ENCODE measurements at regions not wholly inside any gene's neighbourhood (a gene's known extent, or its start where the extent isn't known, plus 50 kb on each side); places are given as distances from the start of the nearest gene placed in this dataset.

- H3K56ac ChIP-seq (ENCODE audit: extremely low read depth, insufficient read depth, low read length): peak overlapping the region; percentile 66
- peak overlapping the region; percentile 81 for H2AK5ac ChIP-seq (ENCODE audit: low read depth, low read length)
- no peak for TF ChIP-seq POLR2A (IDR thresholded peaks at IDR 0.05; ENCODE audit: low read depth, low read length)
- TF ChIP-seq RCOR1 (IDR thresholded peaks at IDR 0.05; ENCODE audit: insufficient replicate concordance, low read length): no peak
- TF ChIP-seq MAZ (IDR thresholded peaks at IDR 0.05; ENCODE audit: borderline replicate concordance, low read depth, low read length): no peak
- no peak for TF ChIP-seq MAFK (IDR thresholded peaks at IDR 0.05; ENCODE audit: low read depth, low read length)
- no peak for TF ChIP-seq CTCF (conservative IDR thresholded peaks at IDR 0.05; ENCODE audit: low read depth, low read length)
- TF ChIP-seq CHD1 (IDR thresholded peaks at IDR 0.05; ENCODE audit: low read depth, low read length): no peak
- TF ChIP-seq RAD21 (IDR thresholded peaks at IDR 0.05; ENCODE audit: low read length): no peak
- no peak for TF ChIP-seq ELK1 (IDR thresholded peaks at IDR 0.05; ENCODE audit: borderline replicate concordance, low read depth, low read length)
- no peak for TF ChIP-seq CEBPB (IDR thresholded peaks at IDR 0.05; ENCODE audit: low read depth, low read length)
- no peak for TF ChIP-seq NFE2L2 (IDR thresholded peaks at IDR 0.05; ENCODE audit: low read depth, low read length)
- no peak for TF ChIP-seq RFX5 (IDR thresholded peaks at IDR 0.05; ENCODE audit: low read depth, low read length)
- no peak for TF ChIP-seq SMC3 (IDR thresholded peaks at IDR 0.05; ENCODE audit: low read depth, low read length)
- no peak for TF ChIP-seq USF2 (IDR thresholded peaks at IDR 0.05; ENCODE audit: low read depth, low read length)
- no peak for TF ChIP-seq FOS (IDR thresholded peaks at IDR 0.05; ENCODE audit: low read depth, low read length)
- no peak for TF ChIP-seq MXI1 (IDR thresholded peaks at IDR 0.05; ENCODE audit: borderline replicate concordance, low read depth, low read length)
- no peak for TF ChIP-seq BHLHE40 (IDR thresholded peaks at IDR 0.05; ENCODE audit: low read depth, low read length)
- no peak overlapping the region for H3K4me3 ChIP-seq (ENCODE audit: insufficient read depth, low read depth, low read length)
- no CpG with 5 or more reads among the region's 4 CpGs for WGBS, 2 experiments (ENCODE audit: extremely low coverage in 2 of 2, insufficient read length in 1 of 2)
- H3K23ac ChIP-seq (ENCODE audit: low read depth, low read length): peak overlapping the region; percentile 93
- H2AK9ac ChIP-seq (replicated peaks; ENCODE audit: low read depth, low read length, poor library complexity): no peak overlapping the region
- H3K9me3 ChIP-seq (ENCODE audit: control insufficient read depth, insufficient read depth, low read length): no peaks in the 10 kb centered on the region
- peak overlapping the region; percentile 63 for H2BK5ac ChIP-seq (ENCODE audit: low read depth, low read length, poor library complexity, severe bottlenecking)
- no peaks in the 10 kb centered on the region; a peak in 1 of 4 replicates for H3K79me1 ChIP-seq (ENCODE audit: low read depth in 1 of 2, low read length in 2 of 2)
- peak overlapping the region; percentile 97 for H4K91ac ChIP-seq (ENCODE audit: insufficient read depth, low read depth, low read length)
- H2AFZ ChIP-seq (replicated peaks; ENCODE audit: low read length, poor library complexity): no peak overlapping the region
- ChIA-PET CTCF (no interaction called here), POLR2A (ENCODE audit: unreplicated experiment) (no interaction called here)
- peak overlapping the region; percentile 95 for H3K18ac ChIP-seq (ENCODE audit: low read depth, low read length)
- peak overlapping the region; percentile 96 for H2BK20ac ChIP-seq (ENCODE audit: low read depth, low read length)
- H3K36me3 ChIP-seq (ENCODE audit: control insufficient read depth, insufficient read depth, low read length): no peaks in the 10 kb centered on the region
- H3K14ac ChIP-seq (replicated peaks; ENCODE audit: low read depth, low read length): peak overlapping the region; percentile 84
- H3K9ac ChIP-seq (ENCODE audit: low read depth, low read length): no peak overlapping the region
- H4K5ac ChIP-seq (ENCODE audit: low read depth, low read length): peak overlapping the region; percentile 93
- peaks cover 14% of the 10 kb centered on the region for H3K4me1 ChIP-seq (ENCODE audit: control insufficient read depth, insufficient read depth, low read length)
- peaks cover 3% of the 10 kb centered on the region; the same call in 1 of the 2 replicates for H3K9me1 ChIP-seq (ENCODE audit: insufficient read depth, low read length)
- peak overlapping the region; percentile 98 for H2BK120ac ChIP-seq (ENCODE audit: low read depth, low read length)
- peak overlapping the region; percentile 97 for H2BK15ac ChIP-seq (ENCODE audit: low read depth, low read length)
- DNase-seq: no peak
- H3K4me2 ChIP-seq (ENCODE audit: low read depth, low read length): no peak overlapping the region
- no peaks in the 10 kb centered on the region for H3K27me3 ChIP-seq (ENCODE audit: control insufficient read depth, insufficient read depth, low read length)
- H3K4ac ChIP-seq (ENCODE audit: low read depth, low read length): peak overlapping the region; percentile 95
- peak overlapping the region; percentile 69 to 86 for H4K8ac ChIP-seq (ENCODE audit: low read depth in 2 of 2, low read length in 2 of 2)
- intact Hi-C loops (cut with micrococcal nuclease): no loop called here
- H4K20me1 ChIP-seq (ENCODE audit: insufficient read depth, low read length): no peaks in the 10 kb centered on the region
- ATAC-seq (ENCODE audit: low read depth): no peak
- dilution Hi-C loops (cut with HindIII; ENCODE audit: low sequenced_read_pairs, unreplicated experiment): no loop called here
- BruUV-seq (replicated peaks): no TSS peak
- peak overlapping the region; percentile 85; the same call in 1 of the 2 replicates for H3K27ac ChIP-seq (ENCODE audit: insufficient read depth, low read length)
- in situ Hi-C loops (cut with MboI; ENCODE audit: low sequenced_read_pairs): no loop called here
Measured at GRCh38 chr12:75746621-75747020, 235.2 kb upstream of the KRR1 start.
